ENCODE measurements at regions not wholly inside any gene's neighbourhood (a gene's known extent, or its start where the extent isn't known, plus 50 kb on each side); places are given as distances from the start of the nearest gene placed in this dataset.

- WGBS, 5 donors = 50 to 69% (median 62%) methylated on average over 1 of the region's 1 CpG
- no peaks in the 10 kb centered on the region for H3K4me1 ChIP-seq
Observed at GRCh38 chr16:51389881-51390280, 238.8 kb upstream of the SALL1 start.

GRCh38 chr16:51388516-51388951 lies 237.5 kb upstream of the SALL1 start:
- Histone ChIP-seq H3K27me3 (replicated peaks in 1 of 7) (peaks cover 0 to 7% (median 0%) of the 10 kb centered on the region in 7 donors), H3K4me1 (no peaks in the 10 kb centered on the region), H3K36me3 (no peaks in the 10 kb centered on the region), H3K9me3 (peaks cover 0 to 28% (median 16%) of the 10 kb centered on the region in 8 donors), H3K27ac (no peak overlapping the region), H3K4me3 (no peak overlapping the region)
- no peak for DNase-seq
- TF ChIP-seq POLR2A (IDR thresholded peaks at IDR 0.05) (no peak), POLR2AphosphoS5 (IDR thresholded peaks at IDR 0.05) (no peak), CTCF (IDR thresholded peaks at IDR 0.05 in 8 of 11, conservative IDR thresholded peaks at IDR 0.05 in 3 of 11) (no peak)
- intact Hi-C loops (cut with DNase I; ENCODE audit: low total_unique reads) = no loop called here
- 68 to 83% (median 73%) methylated on average over 6 of the region's 6 CpGs for WGBS, 5 donors

More at GRCh38 chr16:51389881-51390280, 238.8 kb upstream of the SALL1 start:
- H3K9me3 ChIP-seq = peaks cover 0 to 28% (median 16%) of the 10 kb centered on the region in 8 donors
- no peaks in the 10 kb centered on the region for H3K36me3 ChIP-seq
- no peak for DNase-seq
- TF ChIP-seq POLR2AphosphoS5 (IDR thresholded peaks at IDR 0.05) (no peak), POLR2A (IDR thresholded peaks at IDR 0.05) (no peak), CTCF (IDR thresholded peaks at IDR 0.05 in 8 of 11, conservative IDR thresholded peaks at IDR 0.05 in 3 of 11) (no peak)
- H3K4me3 ChIP-seq = no peak overlapping the region
- no peak overlapping the region for H3K27ac ChIP-seq
- peaks cover 0 to 7% (median 0%) of the 10 kb centered on the region in 7 donors for H3K27me3 ChIP-seq (replicated peaks in 1 of 7)
- intact Hi-C loops (cut with DNase I; ENCODE audit: low total_unique reads) = no loop called here

- H3K4me1 ChIP-seq = no peaks in the 10 kb centered on the region
- no peak overlapping the region for H3K27ac ChIP-seq
- no peak for DNase-seq
- no peaks in the 10 kb centered on the region for H3K27me3 ChIP-seq (replicated peaks in 1 of 7)
- H3K9me3 ChIP-seq = peaks cover 0 to 12% (median 6%) of the 10 kb centered on the region in 8 donors
- intact Hi-C loops (cut with DNase I; ENCODE audit: low total_unique reads) = no loop called here
- TF ChIP-seq POLR2A (IDR thresholded peaks at IDR 0.05) (no peak), POLR2AphosphoS5 (IDR thresholded peaks at IDR 0.05) (no peak), CTCF (IDR thresholded peaks at IDR 0.05 in 8 of 11, conservative IDR thresholded peaks at IDR 0.05 in 3 of 11) (no peak)
- 45 to 57% (median 49%) methylated on average over 3 of the region's 3 CpGs for WGBS, 5 donors
- H3K4me3 ChIP-seq = no peak overlapping the region
- no peaks in the 10 kb centered on the region for H3K36me3 ChIP-seq
Observed at GRCh38 chr16:51383909-51384308, 232.8 kb upstream of the SALL1 start.

- H3K4me3 ChIP-seq = no peak overlapping the region
- H3K9me3 ChIP-seq = peaks cover 0 to 4% (median 0%) of the 10 kb centered on the region in 8 donors
- TF ChIP-seq CTCF (IDR thresholded peaks at IDR 0.05 in 8 of 11, conservative IDR thresholded peaks at IDR 0.05 in 3 of 11) (no peak), POLR2A (IDR thresholded peaks at IDR 0.05) (no peak), POLR2AphosphoS5 (IDR thresholded peaks at IDR 0.05) (no peak)
- H3K4me1 ChIP-seq = no peaks in the 10 kb centered on the region
- H3K36me3 ChIP-seq = no peaks in the 10 kb centered on the region
- H3K27me3 ChIP-seq (replicated peaks in 1 of 7) = no peaks in the 10 kb centered on the region
- H3K27ac ChIP-seq = no peak overlapping the region
- intact Hi-C loops (cut with DNase I; ENCODE audit: low total_unique reads) = no loop called here
- 44 to 88% (median 86%) methylated on average over 1 of the region's 1 CpG for WGBS, 5 donors
- DNase-seq = no peak
Observed at GRCh38 chr16:51382940-51383339, 231.9 kb upstream of the SALL1 start.
